Left hindlimb (tissue), 1 donor: ENCODE measurements at regions not wholly inside any gene's neighbourhood (a gene's known extent, or its start where the extent isn't known, plus 50 kb on each side); places are given as distances from the start of the nearest gene placed in this dataset.

Experiments
- DNase-seq: peaks from one replicate; pipeline ENCODE4 v3.0.0-alpha.2; 2018

- DNase-seq: no peak
These were observed 409.6 kb downstream of the GUCY1A2 start for GRCh38 chr11:106608677-106609076.

GRCh38 chr11:106614262-106614661 is 404.0 kb downstream of the GUCY1A2 start:
- DNase-seq: no peak

DNA sequence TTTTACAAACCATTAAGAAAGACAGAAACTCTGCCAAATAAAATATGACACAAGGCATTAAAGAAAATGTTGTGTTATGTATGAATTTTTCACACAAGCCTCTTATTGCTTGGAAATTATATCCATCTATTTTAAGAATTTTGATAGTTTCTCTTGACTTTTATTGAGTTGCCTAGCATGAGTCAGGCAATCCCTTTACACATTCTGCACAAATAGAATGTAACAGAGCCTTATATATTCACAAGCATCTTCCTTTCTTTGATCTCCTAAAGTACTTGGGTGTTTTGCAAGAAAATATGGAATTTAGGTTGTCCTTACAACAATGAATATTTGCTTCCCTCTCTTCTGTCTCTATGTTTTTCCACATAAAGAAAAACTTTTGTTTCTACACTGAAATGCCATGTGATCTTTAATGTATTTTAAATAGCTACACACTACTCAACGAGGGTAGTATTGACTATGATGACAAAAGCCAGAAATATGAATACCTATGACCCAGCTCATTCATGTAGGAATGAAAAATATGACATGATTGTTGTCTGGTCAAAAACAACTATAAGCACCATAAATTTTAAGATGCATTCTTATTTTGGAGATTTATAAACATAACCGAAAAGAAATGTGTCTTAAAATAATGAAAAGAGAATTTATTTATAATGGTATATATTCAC is 398.8 kb downstream of the GUCY1A2 start:
- DNase-seq: no peak

DNA sequence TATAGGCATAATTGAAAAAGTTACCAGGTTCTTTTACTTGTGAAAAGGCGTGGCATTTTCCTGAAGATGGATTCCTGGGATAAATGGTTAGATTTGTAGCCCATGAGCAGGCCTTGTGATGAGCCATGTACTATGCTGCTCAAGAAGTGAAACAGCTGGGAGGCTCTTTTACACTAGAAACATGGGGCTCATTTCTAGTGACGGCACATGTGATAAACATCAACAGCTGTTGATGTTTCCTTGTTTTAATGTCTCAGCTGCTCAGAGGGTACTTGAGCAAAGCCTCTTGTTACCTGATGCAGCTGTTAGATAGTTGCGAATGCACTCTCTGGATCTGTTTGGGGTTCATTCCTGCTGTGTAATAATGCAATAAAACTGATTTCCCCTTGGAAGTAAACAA is 396.8 kb downstream of the GUCY1A2 start:
- no peak for DNase-seq
